ENCODE measurements at regions not wholly inside any gene's neighbourhood (a gene's known extent, or its start where the extent isn't known, plus 50 kb on each side); places are given as distances from the start of the nearest gene placed in this dataset.
"Not testable (repeated sequence)": the region's sequence is repeated elsewhere in the genome, so short reads cannot be mapped to it uniquely, and the experiment has no call there.

- DNase-seq (no peak), ATAC-seq (ENCODE audit: poor library complexity) (no peak)
- Histone ChIP-seq H3K27me3 (ENCODE audit: control insufficient read depth in 1 of 2, insufficient read depth in 2 of 2, low read length in 2 of 2) (no peaks in the 10 kb centered on the region), H3K4me1 (ENCODE audit: insufficient read depth, low read length) (no peaks in the 10 kb centered on the region), H3K36me3 (ENCODE audit: insufficient read depth, low read length) (no peaks in the 10 kb centered on the region), H3K27ac (ENCODE audit: low read depth in 1 of 2, low read length in 2 of 2) (no peak overlapping the region), H3K4me3 (ENCODE audit: low read length) (no peak overlapping the region), H3K9me3 (ENCODE audit: control insufficient read depth in 1 of 2, insufficient read depth in 1 of 2, low read length in 2 of 2) (peaks cover 0 to 13% of the 10 kb centered on the region in 2 experiments)
- no peak for TF ChIP-seq CTCF (IDR thresholded peaks at IDR 0.05)
- Mint-ChIP-seq H3K9me3 (peaks cover 19% of the 10 kb centered on the region), H3K4me3 (no peak overlapping the region), H3K27me3 (no peaks in the 10 kb centered on the region), H3K36me3 (ENCODE audit: low read depth) (no peaks in the 10 kb centered on the region), H3K4me1 (ENCODE audit: low read depth) (no peaks in the 10 kb centered on the region), H3K27ac (no peak overlapping the region)
- POLR2A ChIA-PET, result no interaction called here
- intact Hi-C loops (cut with DNase I, micrococcal nuclease), result no loop called here
- CTCF ChIA-PET, result interaction anchor here (0.5 kb wide), 1 partner anchor 1456 kb away, joined by 3 read pairs; no protein-coding TSS in a partner anchor
Measured at GRCh38 chr12:33926095-33926494, 96.2 kb upstream of the ALG10 start.

DNA sequence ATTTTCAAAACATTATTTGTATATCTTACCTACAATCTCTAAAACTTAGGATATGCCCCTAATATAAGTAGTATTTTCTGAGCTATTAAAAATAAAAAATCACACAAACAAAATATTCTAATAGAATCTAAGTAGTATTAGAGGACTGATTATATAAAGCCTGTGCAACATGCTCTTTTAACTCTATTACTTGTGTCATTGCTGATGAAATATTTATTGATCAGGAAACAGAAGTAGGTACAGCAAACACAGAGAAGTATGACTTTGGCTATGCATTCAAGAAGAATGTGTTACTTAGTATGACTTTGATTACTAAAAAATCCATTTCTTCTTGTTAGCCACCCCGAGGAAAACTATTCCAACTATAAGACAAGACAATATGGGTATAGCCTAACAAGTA lies 84.6 kb upstream of the ALG10 start:
- H3K9me3 Mint-ChIP-seq; intact Hi-C loops (cut with DNase I, micrococcal nuclease); H3K4me3 ChIP-seq (ENCODE audit: low read length); H3K27me3 ChIP-seq (ENCODE audit: control insufficient read depth in 1 of 2, insufficient read depth in 2 of 2, low read length in 2 of 2); POLR2A ChIA-PET; DNase-seq; H3K36me3 ChIP-seq (ENCODE audit: insufficient read depth, low read length); ATAC-seq (ENCODE audit: poor library complexity); H3K4me1 ChIP-seq (ENCODE audit: insufficient read depth, low read length); H3K27me3 Mint-ChIP-seq; H3K9me3 ChIP-seq (ENCODE audit: control insufficient read depth in 1 of 2, insufficient read depth in 1 of 2, low read length in 2 of 2); H3K27ac ChIP-seq (ENCODE audit: low read depth in 1 of 2, low read length in 2 of 2); CTCF ChIA-PET; H3K36me3 Mint-ChIP-seq (ENCODE audit: low read depth); H3K27ac Mint-ChIP-seq; H3K4me1 Mint-ChIP-seq (ENCODE audit: low read depth); H3K4me3 Mint-ChIP-seq: not testable (repeated sequence)

- CTCF ChIA-PET, result no interaction called here
- Mint-ChIP-seq H3K4me1 (ENCODE audit: low read depth) (no peaks in the 10 kb centered on the region), H3K27ac (no peak overlapping the region), H3K27me3 (no peaks in the 10 kb centered on the region), H3K36me3 (ENCODE audit: low read depth) (no peaks in the 10 kb centered on the region), H3K4me3 (no peak overlapping the region), H3K9me3 (no peaks in the 10 kb centered on the region)
- no peaks in the 10 kb centered on the region for H3K36me3 ChIP-seq (ENCODE audit: insufficient read depth, low read length)
- no peak overlapping the region for H3K4me3 ChIP-seq (ENCODE audit: low read length)
- ATAC-seq (ENCODE audit: poor library complexity) (no peak), DNase-seq (no peak)
- no peaks in the 10 kb centered on the region for H3K4me1 ChIP-seq (ENCODE audit: insufficient read depth, low read length)
- no peaks in the 10 kb centered on the region for H3K27me3 ChIP-seq (ENCODE audit: control insufficient read depth in 1 of 2, insufficient read depth in 2 of 2, low read length in 2 of 2)
- POLR2A ChIA-PET, result no interaction called here
- intact Hi-C loops (cut with DNase I, micrococcal nuclease), result no loop called here
- H3K27ac ChIP-seq (ENCODE audit: low read depth in 1 of 2, low read length in 2 of 2), result no peak overlapping the region
- TF ChIP-seq CTCF (IDR thresholded peaks at IDR 0.05), result no peak
- no peaks in the 10 kb centered on the region for H3K9me3 ChIP-seq (ENCODE audit: control insufficient read depth in 1 of 2, insufficient read depth in 1 of 2, low read length in 2 of 2)
Measured at GRCh38 chr12:33942172-33942571, 80.1 kb upstream of the ALG10 start.

GRCh38 chr12:33944703-33945437 lies 77.4 kb upstream of the ALG10 start:
- CTCF ChIA-PET, result no interaction called here

More at GRCh38 chr12:33944703-33945437, 77.4 kb upstream of the ALG10 start:
- Mint-ChIP-seq H3K9me3 (peaks cover 6% of the 10 kb centered on the region), H3K36me3 (ENCODE audit: low read depth) (no peaks in the 10 kb centered on the region), H3K4me1 (ENCODE audit: low read depth) (no peaks in the 10 kb centered on the region), H3K27ac (no peak overlapping the region), H3K27me3 (no peaks in the 10 kb centered on the region), H3K4me3 (no peak overlapping the region)
- Histone ChIP-seq H3K27ac (ENCODE audit: low read depth in 1 of 2, low read length in 2 of 2) (no peak overlapping the region), H3K4me3 (ENCODE audit: low read length) (no peak overlapping the region), H3K4me1 (ENCODE audit: insufficient read depth, low read length) (no peaks in the 10 kb centered on the region), H3K36me3 (ENCODE audit: insufficient read depth, low read length) (no peaks in the 10 kb centered on the region), H3K27me3 (ENCODE audit: control insufficient read depth in 1 of 2, insufficient read depth in 2 of 2, low read length in 2 of 2) (no peaks in the 10 kb centered on the region), H3K9me3 (ENCODE audit: control insufficient read depth in 1 of 2, insufficient read depth in 1 of 2, low read length in 2 of 2) (peaks cover 0 to 9% of the 10 kb centered on the region in 2 experiments)
- TF ChIP-seq CTCF (IDR thresholded peaks at IDR 0.05), result no peak
- DNase-seq, result no peak
- POLR2A ChIA-PET, result no interaction called here
- intact Hi-C loops (cut with DNase I, micrococcal nuclease), result no loop called here
- no peak for ATAC-seq (ENCODE audit: poor library complexity)
